Frontal cortex (tissue), 3 donors: ENCODE measurements at regions not wholly inside any gene's neighbourhood (a gene's known extent, or its start where the extent isn't known, plus 50 kb on each side); places are given as distances from the start of the nearest gene placed in this dataset.
"Not testable (repeated sequence)": the region's sequence is repeated elsewhere in the genome, so short reads cannot be mapped to it uniquely, and the experiment has no call there.

ENCODE experiments used
- DNase-seq, 2 donors: peaks; one replicate each; pipeline ENCODE4 v3.0.0; 2012; ENCODE audit warnings: low spot score in 2 of 2
- FAIRE-seq: peaks from 2 replicates; lab custom pipeline; 2012; peaks lifted over from hg19 to GRCh38; lab: Jason Lieb, UNC
- donor health status: control.
- donor health status: control.
- donor health status: control.

DNA sequence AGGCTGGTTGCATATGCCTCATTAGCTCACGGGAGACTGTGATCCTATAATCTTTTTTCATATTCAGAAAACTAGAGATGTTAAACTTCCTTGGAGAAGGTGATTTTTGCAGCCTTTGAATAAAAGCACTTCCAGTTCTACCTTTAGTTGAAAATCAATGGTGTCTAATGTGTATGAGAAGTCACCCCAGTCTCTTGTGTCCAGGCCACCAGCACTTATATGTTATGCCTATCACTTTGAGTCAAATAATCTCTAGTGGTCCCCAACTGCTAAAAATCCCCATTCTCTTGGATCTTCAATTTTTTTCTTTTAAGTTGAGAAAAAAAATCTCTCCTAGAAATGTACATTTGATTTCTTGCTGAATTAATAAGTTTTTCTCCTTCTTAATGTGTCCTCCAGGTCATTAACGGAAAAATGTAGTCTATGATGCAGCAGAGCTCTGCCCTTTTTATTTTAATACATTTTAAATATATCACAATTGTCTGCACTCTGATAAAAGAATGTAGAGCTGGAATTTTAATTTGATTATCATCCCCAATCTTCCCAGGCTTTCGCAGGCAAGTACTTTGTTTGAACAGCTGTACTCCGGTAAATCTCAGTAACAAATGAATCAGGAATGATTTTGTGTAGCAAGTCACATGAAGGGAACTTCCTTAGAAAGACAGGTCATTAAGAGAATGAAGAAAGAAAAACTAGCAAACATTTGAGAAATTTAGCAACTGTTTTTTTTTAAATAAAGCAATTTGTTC, 147.0 kb downstream of the SOX4 start:
- DNase-seq (no peak), FAIRE-seq (no peak)

DNA sequence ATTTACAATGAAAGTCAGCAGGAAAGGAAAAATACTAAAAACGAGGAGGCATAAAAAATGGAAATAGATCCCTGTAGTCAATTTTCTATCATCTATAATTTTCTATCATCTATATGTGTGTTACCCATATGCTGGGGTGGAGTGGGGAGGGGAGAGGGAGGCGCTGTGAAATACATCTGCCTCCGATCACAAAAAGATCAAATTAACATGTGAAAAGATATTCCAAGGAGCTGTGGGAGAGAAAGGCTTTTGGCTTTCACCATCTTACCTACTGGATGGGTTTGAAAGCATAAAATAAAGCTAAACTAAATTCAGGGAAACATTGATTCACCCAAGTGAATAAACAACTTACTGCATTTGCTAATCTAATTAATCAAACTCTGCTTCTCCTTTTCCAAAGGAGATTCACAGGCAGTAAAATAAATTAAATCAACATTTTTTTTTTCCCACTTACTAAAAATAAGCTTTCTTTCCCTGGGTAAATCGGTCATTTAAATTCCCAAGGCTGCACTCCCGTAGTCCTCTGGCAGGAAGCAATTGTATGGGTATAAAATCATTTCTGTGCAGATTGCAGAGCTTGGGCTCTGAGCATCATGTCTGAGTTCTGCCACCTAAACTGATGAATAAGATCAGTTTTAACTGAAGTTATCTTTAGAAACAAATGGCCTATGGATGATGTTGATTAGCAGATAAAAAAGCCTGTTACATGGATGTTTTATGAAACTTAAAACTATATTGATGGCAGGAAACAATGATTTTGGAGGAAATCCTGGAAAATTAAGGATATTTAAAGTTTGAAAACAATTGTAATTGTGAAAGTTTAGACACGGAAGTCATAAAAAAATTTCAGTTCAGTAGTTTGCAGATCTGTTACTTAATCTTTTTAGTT, 147.9 kb downstream of the SOX4 start:
- DNase-seq: no peak

GRCh38 chr6:21742238-21742660, 148.7 kb downstream of the SOX4 start:
- FAIRE-seq (no peak), DNase-seq (no peak)

More for the DNA sequence above, 147.9 kb downstream of the SOX4 start:
- no peak for FAIRE-seq

DNA sequence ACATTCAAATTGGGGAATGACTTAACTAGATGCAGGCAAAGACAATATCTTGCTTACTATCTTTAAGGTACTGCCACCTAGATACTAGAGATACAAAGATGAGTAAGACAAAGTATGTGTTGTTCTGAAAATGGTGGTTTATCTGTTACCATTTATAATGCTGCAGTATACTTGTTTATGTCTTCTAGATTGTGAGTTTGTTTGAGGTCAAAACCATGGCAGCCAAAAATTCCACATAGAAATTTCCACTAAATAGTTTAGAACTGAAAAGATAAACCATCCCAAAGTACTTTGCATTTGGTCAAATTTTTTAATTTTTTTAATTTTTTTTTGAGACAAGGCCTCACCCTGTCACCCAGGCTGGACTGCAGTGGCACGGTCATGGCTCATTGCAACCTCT, 150.8 kb downstream of the SOX4 start:
- FAIRE-seq (no peak), DNase-seq (no peak)

DNA sequence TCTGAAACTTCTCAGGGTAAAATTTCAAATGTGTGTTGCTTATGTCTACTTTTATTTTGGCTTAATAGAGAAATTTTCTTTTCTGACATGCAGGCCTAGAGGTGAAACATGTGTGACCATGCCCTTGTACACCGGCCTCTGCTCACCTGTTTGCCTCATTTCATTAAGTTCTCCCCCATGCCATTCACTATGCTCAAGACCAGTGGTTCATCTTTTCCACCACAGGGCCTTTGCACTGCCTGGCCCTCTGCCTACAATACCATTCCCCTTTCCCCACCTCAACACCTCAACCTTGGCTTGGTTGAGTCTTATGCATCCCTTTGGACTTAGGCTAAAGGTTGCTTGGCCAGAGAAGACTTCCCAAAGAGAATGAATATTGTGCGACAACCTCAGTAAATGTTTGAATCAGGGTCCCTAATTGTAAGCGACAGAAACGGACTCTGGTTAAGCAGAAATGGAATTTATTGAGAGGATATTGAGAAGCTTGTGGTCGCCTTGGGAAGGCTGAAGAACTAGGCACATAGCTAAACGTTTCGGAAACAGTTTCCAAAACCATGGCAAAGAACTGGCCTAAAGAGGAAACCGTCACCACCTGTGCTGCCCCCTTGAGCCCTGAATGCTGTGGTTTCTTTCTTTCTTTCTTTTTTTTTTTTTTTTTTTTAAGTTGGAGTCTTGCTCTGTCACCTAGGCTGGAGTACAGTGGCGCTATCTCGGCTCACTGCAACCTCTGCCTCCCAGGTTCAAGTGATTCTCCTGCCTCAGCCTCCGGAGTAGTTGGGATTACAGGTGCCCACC, 152.2 kb downstream of the SOX4 start:
- DNase-seq (no peak), FAIRE-seq (no peak)

DNA sequence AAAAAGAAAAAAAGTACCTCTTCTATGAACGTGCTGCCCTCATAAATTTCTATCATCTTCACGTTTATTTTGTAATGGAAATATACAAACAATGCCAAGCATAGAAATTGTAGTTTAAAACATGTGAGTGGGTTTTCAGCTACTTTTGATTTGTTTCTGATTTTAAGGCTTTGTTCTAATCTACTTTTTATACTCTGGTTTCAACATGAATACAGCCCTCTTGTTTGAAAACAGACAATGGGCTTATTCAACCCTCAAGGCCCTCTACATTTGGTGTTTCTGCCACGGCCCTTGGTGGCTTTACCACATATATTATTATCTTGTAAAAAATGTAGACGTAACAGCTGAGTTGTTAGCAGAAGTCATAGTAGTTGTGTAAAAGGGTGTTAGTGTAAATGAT, 153.9 kb downstream of the SOX4 start:
- DNase-seq (no peak), FAIRE-seq (peak; percentile 55)

- DNase-seq: no peak
- FAIRE-seq: no peak
Measured at GRCh38 chr6:21748343-21749056, 154.9 kb downstream of the SOX4 start.

DNA sequence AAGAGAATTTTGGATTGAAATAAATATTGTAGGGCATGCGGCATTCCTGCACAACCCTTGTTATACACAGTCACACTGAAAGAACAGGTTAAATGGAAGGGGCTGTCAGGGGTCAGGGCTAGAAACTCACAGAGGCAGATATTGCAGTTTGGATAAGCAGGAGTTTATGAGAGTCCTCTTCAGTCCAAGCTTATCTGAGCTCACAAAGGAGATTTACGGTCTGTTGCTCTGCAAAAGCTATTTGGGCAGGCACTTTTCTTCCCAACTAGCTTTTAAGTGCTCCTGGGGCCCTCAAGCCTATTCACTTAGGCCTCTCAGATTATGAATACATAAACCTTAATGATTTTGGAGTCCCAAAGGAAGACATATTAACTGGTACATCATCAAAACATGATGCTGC, 156.2 kb downstream of the SOX4 start:
- FAIRE-seq (no peak), DNase-seq (no peak)

DNA sequence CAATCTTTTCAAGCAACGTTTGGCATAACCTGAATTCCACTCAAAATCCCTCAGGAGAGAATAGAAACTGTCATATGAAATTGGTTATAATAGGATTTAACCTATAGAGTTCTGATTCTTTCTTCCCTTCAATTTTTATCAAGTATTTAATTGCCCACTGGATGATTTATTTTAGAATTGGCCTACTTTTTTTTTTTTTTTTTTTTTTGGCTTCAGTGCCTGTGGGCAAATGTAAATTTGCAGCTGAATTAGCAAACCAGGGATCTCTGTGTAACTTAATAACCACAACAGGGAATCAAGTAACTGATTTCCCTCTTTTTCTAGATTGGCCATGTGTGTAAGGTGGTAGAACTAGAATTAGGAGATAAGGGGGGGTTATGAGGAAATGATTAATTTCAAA, 157.0 kb downstream of the SOX4 start:
- DNase-seq (no peak), FAIRE-seq (no peak)

DNA sequence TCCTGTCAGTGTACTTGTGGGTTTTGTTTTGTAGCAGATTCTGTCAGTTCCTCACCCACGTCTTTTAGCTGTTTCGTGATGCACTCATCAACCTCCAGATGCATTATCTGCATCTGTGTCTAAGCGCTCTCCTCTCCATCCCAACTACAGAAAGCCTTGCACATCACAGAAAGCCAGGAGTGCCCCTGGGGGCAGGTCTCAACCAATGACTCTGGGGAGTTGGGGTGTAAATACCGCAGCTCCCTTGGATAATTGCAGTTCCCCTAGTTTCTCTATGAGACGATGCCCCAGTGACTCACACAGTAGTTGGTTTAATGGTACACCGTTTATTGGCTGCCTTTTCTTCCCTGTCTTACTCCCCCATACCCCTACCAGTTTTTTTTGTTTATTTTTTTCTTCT, 158.1 kb downstream of the SOX4 start:
- FAIRE-seq: no peak
- no peak for DNase-seq

DNA sequence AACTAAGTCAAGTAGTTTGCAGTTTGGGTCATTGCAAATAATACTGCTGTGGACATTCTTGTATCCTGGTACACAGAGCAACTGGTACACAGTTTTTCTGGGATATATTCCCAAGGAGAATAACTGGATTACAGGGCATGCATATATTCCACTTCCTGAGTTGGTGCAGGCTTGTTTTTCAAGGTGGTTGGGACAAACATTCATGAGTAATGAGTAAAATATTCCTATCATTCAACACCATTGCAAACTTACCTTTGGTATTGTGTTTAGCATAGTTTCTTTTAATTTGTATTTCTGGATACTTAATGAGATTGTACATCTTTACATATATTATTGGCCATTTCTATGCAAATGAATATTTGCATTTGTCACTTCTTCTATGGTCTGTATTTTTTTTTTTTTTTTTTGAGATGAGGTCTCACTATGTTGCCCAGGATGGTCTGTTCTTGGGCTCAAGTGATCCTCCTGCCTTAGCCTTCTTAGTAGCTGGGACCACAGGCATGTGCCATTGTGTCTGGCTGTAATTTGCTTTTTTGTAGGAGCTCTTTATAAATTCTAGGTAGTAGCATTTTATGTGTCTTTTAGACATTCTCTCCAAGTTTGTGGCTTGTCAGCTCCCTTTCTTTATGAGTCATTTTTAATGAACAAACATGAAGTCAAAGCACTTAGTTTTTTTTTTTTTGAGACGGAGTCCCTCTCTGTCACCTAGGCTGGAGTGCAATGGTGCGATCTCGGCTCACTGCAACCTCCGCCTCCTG, 158.7 kb downstream of the SOX4 start:
- FAIRE-seq: no peak
- no peak for DNase-seq

DNA sequence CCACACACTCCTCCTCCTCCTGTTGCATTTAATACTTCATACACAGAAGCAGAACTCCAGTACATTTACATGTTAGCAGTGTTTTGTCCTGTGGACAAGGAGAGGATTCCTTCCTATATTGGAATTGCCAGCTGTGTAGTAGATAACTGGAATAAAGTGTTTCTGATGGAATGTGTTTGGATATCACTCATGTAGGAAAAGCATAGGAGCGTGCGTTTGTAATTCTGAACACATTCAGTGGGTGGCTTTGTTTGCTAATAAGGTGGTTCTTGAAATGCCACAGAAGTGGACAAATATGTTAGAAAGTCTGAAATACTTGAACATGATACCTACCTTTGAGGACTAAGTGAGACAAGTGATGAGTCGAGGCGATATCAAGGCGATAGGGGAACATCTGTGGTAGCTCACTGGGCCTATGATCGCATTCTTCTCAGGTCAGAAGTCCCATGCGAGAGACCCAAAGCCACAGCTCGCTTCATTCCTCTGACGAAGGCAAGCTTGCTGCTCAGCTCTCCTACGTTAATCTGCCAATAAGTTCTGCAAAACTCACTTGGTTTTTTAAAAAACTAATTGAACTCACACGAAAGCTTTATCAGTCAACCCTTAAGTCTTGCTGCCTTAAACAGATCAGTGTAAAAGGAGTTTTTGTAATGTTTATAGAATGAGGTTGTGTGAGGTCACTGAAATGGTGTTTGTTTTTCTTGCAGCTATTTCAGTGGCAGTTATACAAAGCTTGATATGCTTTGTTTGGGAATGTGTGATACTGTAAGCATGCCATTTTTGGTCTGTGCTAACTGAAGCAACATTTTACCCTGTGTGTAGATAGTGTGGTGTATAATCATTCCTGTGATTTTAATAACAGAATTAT, 159.9 kb downstream of the SOX4 start:
- no peak for DNase-seq
- no peak for FAIRE-seq

DNA sequence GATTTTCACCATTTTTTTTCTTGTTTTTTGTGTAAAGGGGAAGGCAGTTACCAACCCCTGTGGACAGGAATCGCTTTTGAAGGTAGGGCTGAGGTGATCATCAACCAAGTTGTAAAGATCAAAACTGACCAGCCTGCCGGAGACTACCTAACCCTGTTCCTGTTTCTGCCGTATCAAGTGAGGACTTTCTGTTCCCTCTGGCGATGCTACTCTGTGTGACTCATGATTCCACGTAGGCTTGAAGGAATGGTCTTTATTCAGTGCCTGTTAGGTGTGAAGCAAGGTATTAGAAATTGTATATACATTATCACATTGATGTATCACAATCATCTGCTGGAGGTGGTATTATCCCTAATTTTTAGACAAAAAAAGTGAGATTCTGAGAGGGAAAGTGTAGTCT, 161.3 kb downstream of the SOX4 start:
- FAIRE-seq (no peak), DNase-seq (no peak)

DNA sequence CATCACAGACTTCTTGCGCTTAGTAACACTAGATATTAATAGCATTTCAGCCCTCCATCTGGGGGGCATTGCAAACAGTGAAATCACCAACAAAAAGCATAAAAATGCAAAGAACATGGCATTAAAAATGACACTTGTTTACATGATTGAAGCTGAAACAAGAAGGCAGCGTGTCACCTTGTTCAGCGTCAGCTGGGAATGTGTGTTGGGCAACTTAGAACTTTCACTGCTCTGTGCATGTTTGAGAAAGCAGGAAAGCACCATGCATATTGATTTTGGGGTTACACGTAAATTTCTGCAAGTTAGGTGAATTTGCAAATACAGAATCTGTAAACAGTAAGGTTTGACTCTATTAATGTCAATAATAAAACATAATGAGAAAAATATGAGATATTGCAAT, 162.9 kb downstream of the SOX4 start:
- FAIRE-seq (no peak), DNase-seq (no peak)

- DNase-seq, FAIRE-seq: not testable (repeated sequence)
Measured at GRCh38 chr6:21757392-21757791, 163.8 kb downstream of the SOX4 start.

- DNase-seq: no peak
- FAIRE-seq: no peak
Measured at GRCh38 chr6:21759721-21760120, 166.2 kb downstream of the SOX4 start.

- DNase-seq, FAIRE-seq: not testable (repeated sequence)
Measured at GRCh38 chr6:21761053-21761730, 167.6 kb downstream of the SOX4 start.

- no peak for FAIRE-seq
- no peak for DNase-seq
Measured at GRCh38 chr6:21764989-21765388, 171.4 kb downstream of the SOX4 start.
